NCI-H1436 (cell line): ENCODE measurements at regions not wholly inside any gene's neighbourhood (a gene's known extent, or its start where the extent isn't known, plus 50 kb on each side); places are given as distances from the start of the nearest gene placed in this dataset.
A peak's percentile ranks its signal among the peaks of the same experiment; 100 is the strongest.

ENCODE experiments used
- DNase-seq: peaks from one replicate; lab custom pipeline; 2025; lab: John Stamatoyannopoulos, UW

DNA sequence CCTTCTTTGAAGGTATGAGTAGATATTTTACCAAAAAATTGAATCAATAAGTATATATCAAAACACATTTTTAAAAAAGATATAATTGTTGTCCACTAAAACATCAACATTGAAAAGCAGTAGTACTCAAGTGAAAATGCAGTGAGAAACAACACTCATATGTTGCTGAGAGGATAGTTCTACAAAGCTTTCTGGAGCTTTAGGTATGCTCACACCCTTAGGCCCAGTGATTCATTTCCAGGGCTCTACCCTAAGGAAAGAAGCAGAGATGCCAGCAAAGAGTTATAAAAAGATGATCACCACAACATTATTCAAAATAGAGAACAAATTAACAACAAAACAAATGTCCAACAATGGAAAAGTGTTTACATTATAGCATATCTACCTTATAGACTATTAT lies 197.3 kb upstream of the CCDC150 start:
- DNase-seq = no peak

DNA sequence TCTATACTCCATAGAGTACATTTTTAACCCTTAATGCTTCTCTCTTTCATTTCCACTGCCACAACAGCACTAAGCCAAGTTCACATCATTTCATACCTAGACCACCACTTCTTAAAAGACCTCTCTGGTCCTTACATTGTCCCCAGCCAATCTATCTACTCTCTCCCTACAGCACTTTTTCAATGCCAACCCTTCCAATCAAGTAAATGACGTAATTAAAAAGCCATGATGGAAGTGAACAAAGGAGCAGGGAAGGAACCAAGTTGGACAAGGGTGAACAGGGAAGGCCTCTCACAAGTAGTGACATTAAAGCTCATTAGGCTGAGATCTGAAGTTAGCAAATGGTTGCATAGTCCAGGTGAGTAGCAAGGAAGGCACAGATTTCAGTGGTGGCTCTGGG lies 195.1 kb upstream of the CCDC150 start:
- no peak for DNase-seq

DNA sequence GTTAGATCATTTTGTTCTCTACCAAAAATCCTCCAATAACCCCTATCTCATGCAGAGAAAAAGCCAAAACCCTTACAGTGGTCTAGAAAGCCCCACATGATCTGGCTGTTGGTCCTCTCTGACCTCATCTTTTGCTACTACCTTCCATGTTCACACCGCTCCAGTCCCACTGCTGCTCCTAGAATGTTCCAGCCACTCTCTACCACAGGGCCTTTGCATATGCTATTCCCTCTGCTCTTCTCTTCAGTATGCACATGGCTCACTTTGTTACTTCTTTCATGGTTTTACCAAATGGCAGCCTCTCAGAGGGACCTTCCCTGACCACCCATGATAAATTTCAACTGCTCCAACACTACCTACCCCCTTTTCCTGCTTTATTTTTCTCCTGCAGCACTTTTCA lies 193.5 kb upstream of the CCDC150 start:
- no peak for DNase-seq

DNA sequence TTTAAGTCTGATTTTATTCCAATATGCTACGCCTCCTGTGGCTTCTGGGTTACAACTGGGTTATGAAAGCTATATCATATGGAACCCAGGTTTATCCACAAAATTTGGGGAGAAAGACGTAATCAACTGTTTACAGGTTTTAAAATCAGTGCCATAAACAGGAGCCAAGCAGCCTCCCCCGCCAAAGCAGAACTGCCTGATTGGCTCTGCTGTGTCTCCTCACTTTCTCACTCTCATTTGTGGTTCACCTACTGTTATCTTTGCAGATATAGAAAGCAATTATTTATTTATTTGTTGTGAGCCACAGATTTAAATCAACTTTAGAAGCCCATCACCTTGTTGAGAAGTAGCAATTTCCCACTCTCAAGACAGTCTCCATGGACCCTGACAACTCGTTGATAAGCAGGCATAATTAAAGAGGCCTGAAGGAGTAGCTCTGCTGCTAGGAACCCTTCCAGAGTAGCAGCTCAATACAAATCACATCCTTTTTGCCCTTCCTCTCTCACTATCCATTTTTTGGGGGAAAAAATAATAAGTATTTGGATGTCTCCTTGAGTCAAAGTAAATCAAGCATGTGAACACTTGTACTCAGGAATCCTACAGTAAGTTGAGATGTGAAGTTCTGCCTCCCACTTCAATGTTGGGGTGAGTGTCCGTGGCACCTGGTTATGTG lies 191.0 kb upstream of the CCDC150 start:
- DNase-seq = no peak

DNA sequence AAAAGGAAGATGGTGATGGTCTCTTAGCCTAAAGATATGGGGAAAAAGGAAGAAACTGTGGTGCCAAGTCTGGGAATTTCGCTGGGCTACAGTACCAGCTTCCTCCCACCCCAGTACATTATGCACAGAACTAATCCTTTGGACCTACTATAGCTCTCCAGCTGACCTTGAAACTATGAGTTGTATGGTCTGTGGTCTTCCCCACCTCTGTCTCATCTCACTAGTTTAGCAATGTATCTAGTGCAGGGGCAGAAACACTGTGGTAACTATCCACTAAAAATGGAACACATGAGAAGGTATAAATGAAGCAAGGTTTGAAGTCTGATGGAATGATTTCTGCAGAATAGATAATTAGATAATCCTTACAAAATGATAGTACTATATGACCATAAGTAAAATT lies 190.4 kb upstream of the CCDC150 start:
- DNase-seq = no peak

DNA sequence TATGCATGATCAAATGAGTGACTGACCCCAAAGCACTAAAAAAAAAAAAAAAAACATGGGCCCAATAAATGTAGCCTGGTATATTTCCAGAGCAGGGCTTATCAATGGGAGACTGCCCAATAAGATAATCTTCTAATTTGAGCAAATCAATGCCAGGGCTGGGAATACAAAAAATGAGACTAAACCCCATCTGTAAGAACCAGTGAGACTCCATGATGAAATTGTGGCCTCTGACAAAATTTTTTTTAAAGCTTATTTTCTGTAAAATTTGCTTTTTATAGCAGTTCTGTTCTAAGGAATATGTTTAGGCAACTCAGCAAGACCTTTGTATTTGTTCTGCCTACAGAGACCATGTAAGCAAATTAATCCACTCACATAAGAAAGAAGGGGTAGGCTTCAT lies 186.8 kb upstream of the CCDC150 start:
- no peak for DNase-seq

DNA sequence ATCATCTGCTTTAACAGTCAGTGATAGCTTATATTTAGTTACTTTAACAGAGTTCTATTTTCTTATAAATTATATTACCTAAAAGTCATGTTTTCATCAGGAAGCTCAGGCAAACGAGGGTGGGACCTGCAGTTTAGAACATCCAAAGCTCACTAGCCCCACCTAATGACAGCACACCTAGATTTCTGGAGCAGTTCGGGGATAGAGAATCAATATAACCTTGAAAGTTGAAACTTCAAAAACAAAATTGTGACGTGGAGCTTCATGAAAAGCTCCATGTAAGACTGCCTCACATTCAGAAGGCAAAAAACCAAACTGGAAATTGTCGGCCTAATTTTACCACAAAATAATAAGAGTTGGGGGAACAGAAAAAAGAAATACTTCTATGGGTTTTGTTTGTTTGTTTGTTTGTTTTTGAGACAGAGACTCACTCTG lies 185.9 kb upstream of the CCDC150 start:
- DNase-seq = peak; percentile 13

DNA sequence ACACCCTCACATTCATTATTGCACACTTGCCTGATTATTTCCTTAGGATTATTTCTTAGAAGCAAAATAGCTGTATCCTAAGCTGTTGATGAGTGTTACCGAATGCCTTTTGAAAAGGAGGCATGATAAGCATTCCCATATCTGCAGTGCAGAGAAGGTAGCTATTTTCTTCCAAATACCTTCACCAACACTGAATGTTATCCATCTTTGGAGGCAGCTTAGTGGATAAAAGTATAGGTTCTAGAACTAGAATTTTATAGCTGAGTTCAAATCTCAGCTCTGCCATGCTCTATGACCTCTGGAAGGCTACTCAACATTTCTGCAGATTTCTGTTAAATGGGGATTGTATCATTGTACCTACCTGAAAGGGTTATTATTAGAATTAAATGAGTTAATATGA lies 185.0 kb upstream of the CCDC150 start:
- DNase-seq = no peak

DNA sequence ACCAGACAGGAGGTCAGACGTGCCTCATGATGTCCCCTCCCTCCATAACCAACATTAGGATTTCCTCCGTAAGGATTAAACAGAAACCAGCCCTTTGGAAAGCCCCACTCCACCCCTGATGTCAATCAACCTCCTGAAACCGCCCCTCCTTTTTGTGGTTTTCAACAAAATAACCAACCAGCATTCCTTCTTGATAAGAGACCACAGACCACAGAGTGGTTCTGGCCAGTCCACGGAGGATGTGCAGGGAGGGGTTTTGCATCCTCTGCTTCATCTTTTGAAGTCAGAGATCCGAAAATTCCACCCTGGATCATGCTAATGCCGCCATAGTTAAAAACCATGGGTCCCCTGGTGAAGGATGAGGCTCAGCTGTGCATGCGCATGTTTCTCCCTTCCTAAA lies 180.0 kb upstream of the CCDC150 start:
- DNase-seq = no peak

DNA sequence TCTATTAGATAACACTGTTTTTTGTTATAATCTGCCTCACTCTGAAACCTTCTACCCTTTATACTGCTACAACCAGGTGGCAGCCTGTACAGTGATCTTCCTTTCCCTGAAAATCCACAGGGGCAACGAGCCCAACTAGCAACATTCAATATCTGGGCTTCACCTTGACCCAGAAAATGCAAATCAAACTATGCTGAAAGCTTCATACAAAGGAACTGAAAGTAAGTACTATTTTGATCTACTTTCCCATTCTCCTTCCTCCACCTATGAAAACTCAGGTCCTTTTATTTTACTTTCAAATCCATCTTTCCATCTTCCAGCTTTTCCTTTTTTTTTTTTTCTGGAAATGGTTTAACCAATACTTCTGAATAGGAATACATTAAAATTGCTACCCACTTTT lies 175.8 kb upstream of the CCDC150 start:
- DNase-seq = no peak

DNA sequence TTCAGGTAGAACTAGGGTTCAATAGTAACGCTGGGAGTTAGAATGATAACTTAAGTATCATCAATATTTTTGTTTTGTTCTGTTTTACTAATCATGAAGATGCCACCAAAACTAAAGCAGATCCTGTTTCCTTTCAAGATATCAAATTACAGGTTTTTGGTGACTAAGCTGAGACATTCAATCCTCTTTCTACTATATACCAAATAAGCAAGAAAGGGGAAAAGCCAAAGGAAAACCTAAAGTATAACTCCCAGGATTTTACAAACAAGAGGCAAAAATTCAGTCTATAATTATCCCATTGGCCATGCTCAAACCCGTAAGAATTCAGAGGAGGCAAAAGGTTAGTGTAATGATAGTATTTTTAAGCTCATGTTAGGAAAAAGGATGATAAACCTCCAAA lies 175.2 kb upstream of the CCDC150 start:
- no peak for DNase-seq

DNA sequence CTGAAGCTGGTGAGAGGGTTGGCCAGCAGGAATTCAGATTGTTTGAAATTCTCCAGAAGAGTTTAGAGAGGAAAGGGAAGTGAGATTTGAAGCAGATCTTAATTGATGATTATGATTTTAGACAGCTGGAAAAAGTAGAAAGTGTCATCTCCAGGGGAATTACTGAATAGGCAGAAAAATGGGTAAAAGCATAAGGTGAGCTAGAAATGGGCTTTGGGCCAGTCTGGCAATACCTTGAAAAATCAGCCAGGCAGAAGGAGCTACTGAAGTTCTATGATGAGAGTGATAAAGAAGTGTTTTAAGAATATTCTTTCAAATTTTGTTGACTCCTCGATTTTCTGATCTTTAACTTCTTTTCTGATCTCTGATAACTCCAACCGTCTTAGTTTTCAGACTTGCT lies 172.9 kb upstream of the CCDC150 start:
- DNase-seq = no peak

DNA sequence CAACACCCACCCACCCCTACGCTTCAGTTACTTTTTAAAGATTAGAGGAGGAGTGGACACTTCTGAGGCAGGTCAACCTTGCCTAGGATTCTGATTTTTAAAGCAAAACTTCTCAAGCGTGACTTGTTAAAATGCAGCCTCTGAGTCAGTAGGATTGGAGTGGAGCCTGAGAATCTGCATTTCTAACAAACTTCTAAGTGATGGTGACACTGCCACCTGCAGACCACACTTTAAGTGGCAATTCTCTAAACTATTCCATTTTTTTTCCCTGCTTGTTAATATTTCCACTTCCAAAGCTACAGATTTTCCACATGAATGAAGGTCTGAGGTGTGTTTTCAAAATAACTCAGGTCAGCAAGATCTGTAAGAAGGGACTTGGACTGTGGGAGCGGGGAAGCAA lies 171.1 kb upstream of the CCDC150 start:
- no peak for DNase-seq

DNA sequence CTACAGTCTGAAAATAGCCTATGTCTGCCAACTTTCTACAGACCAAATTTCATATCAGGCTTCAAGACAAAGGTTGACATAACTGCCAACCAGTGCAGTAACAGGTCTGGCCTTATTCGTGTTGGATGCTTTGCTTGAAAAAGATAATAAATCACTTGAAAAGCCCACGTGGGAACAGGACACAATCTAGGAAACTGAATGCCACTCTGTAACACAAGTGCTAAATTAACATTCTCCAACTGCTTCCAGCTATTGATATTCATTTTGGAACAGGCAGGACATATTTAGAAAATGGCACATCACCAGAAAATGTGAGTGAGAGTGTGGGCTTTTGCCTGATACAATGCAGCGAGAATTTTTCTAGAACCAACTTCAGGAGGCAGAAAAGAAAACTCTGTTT lies 165.9 kb upstream of the CCDC150 start:
- no peak for DNase-seq

DNA sequence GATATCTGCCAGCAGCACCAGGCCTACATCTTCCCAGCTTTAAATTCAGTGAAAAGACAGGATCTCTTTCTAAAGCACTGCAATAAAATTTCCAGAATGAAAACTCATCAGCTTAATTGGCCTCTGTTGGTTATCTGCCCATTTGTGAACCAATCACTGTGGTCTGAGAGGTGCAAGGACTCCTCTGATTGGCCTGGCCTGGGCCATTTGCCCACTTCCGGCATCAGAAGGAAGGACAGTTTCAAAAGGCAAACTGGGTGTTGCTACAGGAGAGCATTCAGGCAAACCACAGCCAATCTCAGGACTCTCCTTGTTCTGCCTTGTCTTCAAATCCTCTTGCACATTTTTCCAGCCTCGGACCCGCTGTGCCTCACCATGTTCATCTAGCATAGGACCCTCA lies 163.9 kb upstream of the CCDC150 start:
- no peak for DNase-seq

DNA sequence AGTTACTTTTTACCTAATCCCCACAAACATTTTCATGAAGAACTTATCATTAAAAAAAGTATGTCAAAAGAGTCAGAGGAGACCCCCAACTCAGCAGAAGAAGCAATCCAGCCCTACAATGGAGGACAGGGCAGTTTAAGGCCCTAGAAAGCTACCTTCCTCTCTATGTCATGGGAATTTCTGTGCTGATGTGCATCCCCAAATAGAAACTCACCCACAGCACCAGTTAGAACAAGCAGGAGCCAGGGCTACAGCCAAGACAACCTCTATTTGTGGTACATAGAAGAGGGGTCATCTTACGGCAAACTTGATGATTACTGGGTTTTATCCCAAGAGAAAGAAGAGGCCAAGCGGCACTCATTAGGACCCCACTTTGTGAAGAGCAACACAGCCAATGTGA lies 160.9 kb upstream of the CCDC150 start:
- DNase-seq = no peak

DNA sequence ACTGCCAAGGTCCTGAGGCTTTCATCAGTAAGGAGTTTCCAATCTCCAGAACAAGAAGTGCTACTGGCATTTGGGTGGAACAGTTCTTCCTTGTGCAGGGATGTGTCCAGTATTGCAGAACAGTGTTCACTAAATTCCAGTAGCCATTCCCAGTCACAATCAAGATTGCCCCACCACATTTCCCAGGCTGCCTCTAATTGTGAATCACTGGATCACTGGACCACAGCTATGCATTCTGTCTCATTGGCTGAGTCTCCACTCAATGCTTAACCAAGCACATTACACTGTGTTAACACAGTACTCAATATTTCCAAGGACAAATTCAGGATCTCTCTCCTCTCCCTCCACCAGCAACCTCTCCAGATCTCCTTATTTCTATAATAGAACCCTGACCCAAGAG lies 160.2 kb upstream of the CCDC150 start:
- no peak for DNase-seq

DNA sequence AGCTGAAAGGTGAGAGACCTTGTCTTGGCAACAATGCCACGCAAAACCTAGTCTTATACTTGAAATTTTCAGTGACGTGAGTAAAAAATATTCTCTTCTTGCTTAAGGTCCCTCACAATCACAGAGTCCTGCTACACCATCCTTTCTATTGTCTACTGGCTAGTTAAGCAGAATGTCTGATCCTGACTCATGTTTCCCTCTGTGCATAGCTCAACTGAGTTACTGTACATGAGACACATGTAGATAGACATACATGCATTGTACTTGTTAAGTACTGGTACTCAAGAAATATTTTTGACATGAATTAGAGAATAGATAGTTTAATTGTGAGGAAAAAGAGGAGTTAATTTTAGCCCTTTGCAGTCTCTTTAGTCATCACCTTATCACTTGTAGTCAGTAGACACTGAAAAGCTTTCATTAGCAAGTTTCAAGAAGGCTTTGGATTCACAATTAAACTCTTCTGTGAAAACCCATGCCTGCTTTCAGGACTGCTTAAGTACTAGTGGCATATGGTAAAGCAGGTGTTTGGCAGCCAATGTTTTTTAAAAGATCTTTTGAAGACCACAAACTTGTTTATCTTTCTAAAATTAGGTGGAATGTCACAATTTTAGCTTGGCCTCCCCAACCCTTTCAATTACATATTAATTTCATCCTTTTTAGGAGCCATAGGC lies 158.7 kb upstream of the CCDC150 start:
- DNase-seq = no peak

DNA sequence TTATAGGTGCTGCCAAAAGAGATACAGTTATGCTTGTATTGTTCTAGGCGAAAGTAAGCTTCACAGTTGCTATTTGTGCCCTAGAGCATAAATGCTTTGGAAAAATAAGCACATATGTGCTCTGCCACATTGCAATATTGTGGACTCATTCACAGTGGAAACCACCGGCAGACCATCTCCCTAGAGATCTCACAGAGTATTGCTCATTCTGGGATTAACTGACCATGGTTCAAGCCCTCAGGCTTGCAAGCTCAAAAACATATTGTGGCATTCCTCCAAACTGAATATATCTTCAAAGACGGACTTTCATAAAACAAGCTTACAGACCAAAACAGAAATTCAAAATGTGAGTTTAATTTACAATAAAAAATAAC lies 158.2 kb upstream of the CCDC150 start:
- no peak for DNase-seq

DNA sequence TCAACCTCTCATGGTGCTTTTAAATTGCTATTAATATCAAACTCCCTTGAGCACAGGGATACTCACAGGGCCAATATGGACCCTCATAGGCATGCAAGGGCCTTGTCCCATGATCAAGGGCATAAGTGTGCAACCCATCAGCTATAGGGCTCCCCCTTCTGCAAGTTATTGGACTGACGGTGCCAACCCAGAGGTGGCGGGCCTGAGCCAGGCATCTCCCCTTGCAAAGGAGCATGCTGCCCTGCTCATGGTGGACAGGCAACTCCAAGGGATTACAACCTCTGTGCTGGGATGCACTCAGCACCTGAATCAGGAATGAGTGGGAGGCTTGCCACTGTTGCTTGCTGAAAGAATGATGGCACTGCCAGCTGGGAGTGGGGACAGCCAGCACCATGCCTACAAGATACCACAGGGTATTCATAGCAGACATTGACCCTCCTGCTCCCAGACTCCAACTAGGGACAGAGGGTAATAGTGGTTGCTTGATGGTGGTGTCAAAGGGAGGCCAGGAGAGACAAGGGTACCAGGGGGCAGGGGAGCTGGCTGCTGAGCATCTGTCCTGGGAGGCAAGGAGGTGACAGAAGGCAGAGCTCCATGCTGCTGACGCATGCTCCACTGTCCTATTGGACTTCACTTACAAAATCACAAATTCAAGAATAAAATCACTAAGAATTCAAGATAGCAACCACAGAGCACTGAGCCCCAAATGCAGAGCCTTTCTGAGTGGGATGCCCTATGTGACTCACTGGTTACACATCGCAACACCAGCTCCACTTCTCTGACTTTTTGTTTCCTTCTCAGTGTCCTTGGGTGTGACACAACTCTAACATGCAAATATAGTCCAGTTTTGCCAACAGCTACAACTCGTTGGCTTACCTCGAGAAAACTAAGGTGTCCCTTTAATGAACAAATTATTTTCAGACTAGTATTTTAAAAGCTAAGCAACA lies 157.1 kb upstream of the CCDC150 start:
- no peak for DNase-seq

DNA sequence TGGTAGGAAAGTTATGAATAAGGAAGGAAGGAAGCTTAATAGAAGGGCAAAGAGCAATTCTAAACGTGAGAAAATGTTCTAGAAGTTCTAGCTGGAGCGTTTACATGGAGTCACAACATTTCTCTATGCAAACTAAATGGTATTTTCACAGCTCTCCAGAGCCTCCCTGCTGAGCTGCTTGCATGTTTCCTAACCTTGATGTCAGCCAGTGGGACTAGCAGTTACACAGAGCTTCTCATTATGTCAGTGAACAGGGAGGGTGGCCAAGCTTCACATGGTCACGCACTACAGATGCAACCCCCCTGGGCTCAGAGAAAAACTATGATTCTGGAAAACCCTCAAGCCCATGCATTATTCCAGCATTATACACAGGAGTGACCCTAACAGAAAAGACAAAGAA lies 153.4 kb upstream of the CCDC150 start:
- no peak for DNase-seq

DNA sequence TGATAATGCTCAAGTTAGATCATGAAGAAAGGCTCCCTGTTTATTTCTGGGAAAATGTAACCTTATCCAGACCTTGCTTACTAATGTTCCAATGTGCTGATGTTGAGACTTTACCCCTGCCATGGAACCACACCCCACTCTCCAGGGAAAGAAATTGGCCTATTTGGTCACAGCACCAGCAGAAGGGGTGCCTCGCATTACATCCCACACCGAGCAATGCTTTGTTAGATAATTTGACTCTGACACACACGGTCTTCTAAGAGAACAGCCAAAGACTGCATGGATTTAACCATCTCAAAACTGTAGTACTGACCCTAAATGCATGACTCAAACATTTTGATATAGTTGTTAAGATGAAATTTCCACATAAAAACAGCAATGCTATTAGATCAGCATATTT lies 152.1 kb upstream of the CCDC150 start:
- DNase-seq = no peak

DNA sequence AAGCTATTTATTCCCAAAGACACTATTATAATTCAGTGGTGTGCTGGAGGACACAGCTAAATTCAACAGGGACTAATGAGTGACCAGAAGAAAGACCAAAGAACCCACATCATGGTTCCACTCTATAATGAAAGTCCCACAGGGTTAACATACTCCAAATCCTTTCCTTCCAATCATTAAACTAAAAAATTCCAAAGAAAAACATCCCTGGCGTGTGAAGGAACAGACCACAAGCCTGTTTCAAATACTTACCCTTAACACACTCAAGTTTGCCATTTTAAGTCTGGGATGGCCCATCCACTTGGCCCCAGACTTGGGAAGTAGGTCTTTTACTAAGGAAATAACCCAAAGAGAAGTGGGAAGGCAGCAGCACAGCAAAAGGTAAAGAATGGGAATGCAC lies 150.1 kb upstream of the CCDC150 start:
- no peak for DNase-seq
